Adrenal gland (tissue), 5 donors: ENCODE measurements at regions not wholly inside any gene's neighbourhood (a gene's known extent, or its start where the extent isn't known, plus 50 kb on each side); places are given as distances from the start of the nearest gene placed in this dataset.

ENCODE experiments used
- CTCF ChIP-seq, 6 experiments: fragments of 450-650 bp in 4 of 6; fragments of 200-600 bp in 2 of 6; sonication (generic) in 1 of 6; IDR thresholded peaks; 1 replicate in 5 of 6; 2 replicates in 1 of 6; pipeline versions ENCODE4 v1.5.1 to v1.8.0; 2016 to 2021; ENCODE audit warnings: antibody characterized with exemption in 6 of 6, mild to moderate bottlenecking in 2 of 6, moderate library complexity in 1 of 6
- POLR2A ChIP-seq, 2 donors: fragments of 450-650 bp; IDR thresholded peaks; one replicate each; pipeline ENCODE4 v1.6.1; 2017; ENCODE audit warnings: antibody characterized with exemption in 2 of 2, mild to moderate bottlenecking in 2 of 2, moderate library complexity in 1 of 2
- donor health status: DM: no; HTN: no; CAD: no.

- no peak for TF ChIP-seq CTCF (IDR thresholded peaks at IDR 0.05)
- no peak for TF ChIP-seq POLR2A (IDR thresholded peaks at IDR 0.05)
Observed at GRCh38 chr14:35470755-35471154, 63.2 kb upstream of the INSM2 start.
